Mucosa of rectum (tissue), 2 donors: ENCODE measurements at regions not wholly inside any gene's neighbourhood (a gene's known extent, or its start where the extent isn't known, plus 50 kb on each side); places are given as distances from the start of the nearest gene placed in this dataset.

Experiments
- H3K27ac ChIP-seq, 2 donors: one replicate each; pipeline ENCODE4 v1.7.0; 2013; ENCODE audit warnings: inconsistent platforms in 2 of 2, low read depth in 2 of 2, low read length in 2 of 2
- H3K27me3 ChIP-seq, 2 donors: one replicate each; pipeline ENCODE4 v1.7.0; 2013; ENCODE audit warnings: low read length in 2 of 2; ENCODE audit not compliant: control insufficient read depth in 2 of 2, insufficient read depth in 2 of 2
- H3K36me3 ChIP-seq, 2 donors: one replicate each; pipeline ENCODE4 v1.7.0; 2013; ENCODE audit warnings: low read length in 2 of 2; ENCODE audit not compliant: control insufficient read depth in 2 of 2, insufficient read depth in 2 of 2
- H3K4me1 ChIP-seq, 2 donors: one replicate each; pipeline ENCODE4 v1.7.0; 2013; ENCODE audit warnings: low read length in 2 of 2, mild to moderate bottlenecking in 1 of 2; ENCODE audit not compliant: control insufficient read depth in 2 of 2, insufficient read depth in 2 of 2
- H3K4me3 ChIP-seq, 2 donors: one replicate each; pipeline ENCODE4 v1.7.0; 2013; ENCODE audit warnings: low read length in 2 of 2
- H3K9ac ChIP-seq, 2 donors: one replicate each; pipeline ENCODE4 v1.7.0; 2013; ENCODE audit warnings: low read length in 2 of 2, low read depth in 1 of 2, mild to moderate bottlenecking in 1 of 2
- H3K9me3 ChIP-seq, 2 donors: one replicate each; pipeline ENCODE4 v1.7.0; 2013; ENCODE audit warnings: low read length in 2 of 2; ENCODE audit not compliant: control insufficient read depth in 2 of 2
- donor health status: healthy.
- donor health status: Normal muscosa, but diverticular disease.

GRCh38 chr1:192086644-192087043 is 71.6 kb upstream of the RGS18 start:
- H3K27me3 ChIP-seq, result no peaks in the 10 kb centered on the region
- no peaks in the 10 kb centered on the region for H3K9me3 ChIP-seq
- H3K9ac ChIP-seq, result no peak overlapping the region
- no peaks in the 10 kb centered on the region for H3K36me3 ChIP-seq
- H3K27ac ChIP-seq, result no peak overlapping the region
- peaks cover 0 to 7% of the 10 kb centered on the region in 2 donors for H3K4me1 ChIP-seq
- no peak overlapping the region for H3K4me3 ChIP-seq

GRCh38 chr1:192087334-192087733 is 70.9 kb upstream of the RGS18 start:
- peak overlapping the region; percentile 11 to 29 for H3K27ac ChIP-seq

GRCh38 chr1:192088496-192088895 is 69.8 kb upstream of the RGS18 start:
- peaks cover 0 to 7% of the 10 kb centered on the region in 2 donors for H3K4me1 ChIP-seq
- H3K4me3 ChIP-seq, result no peak overlapping the region
- no peaks in the 10 kb centered on the region for H3K36me3 ChIP-seq
- H3K9ac ChIP-seq, result no peak overlapping the region
- no peak overlapping the region for H3K27ac ChIP-seq
- no peaks in the 10 kb centered on the region for H3K9me3 ChIP-seq
- H3K27me3 ChIP-seq, result no peaks in the 10 kb centered on the region

More at GRCh38 chr1:192087334-192087733, 70.9 kb upstream of the RGS18 start:
- H3K36me3 ChIP-seq, result no peaks in the 10 kb centered on the region
- no peaks in the 10 kb centered on the region for H3K27me3 ChIP-seq
- H3K9me3 ChIP-seq, result no peaks in the 10 kb centered on the region
- no peak overlapping the region for H3K9ac ChIP-seq
- H3K4me1 ChIP-seq, result peaks cover 0 to 7% of the 10 kb centered on the region in 2 donors
- no peak overlapping the region for H3K4me3 ChIP-seq

- Histone ChIP-seq H3K36me3 (no peaks in the 10 kb centered on the region), H3K27ac (no peak overlapping the region), H3K9ac (no peak overlapping the region), H3K4me1 (peaks cover 0 to 3% of the 10 kb centered on the region in 2 donors), H3K27me3 (no peaks in the 10 kb centered on the region), H3K9me3 (no peaks in the 10 kb centered on the region), H3K4me3 (no peak overlapping the region)
Measured at GRCh38 chr1:192098001-192098400, 60.3 kb upstream of the RGS18 start.

- no peaks in the 10 kb centered on the region for H3K9me3 ChIP-seq
- H3K27me3 ChIP-seq, result no peaks in the 10 kb centered on the region
- no peak overlapping the region for H3K27ac ChIP-seq
- no peaks in the 10 kb centered on the region for H3K36me3 ChIP-seq
- H3K4me1 ChIP-seq, result peaks cover 0 to 3% of the 10 kb centered on the region in 2 donors
- no peak overlapping the region for H3K9ac ChIP-seq
- H3K4me3 ChIP-seq, result no peak overlapping the region
Measured at GRCh38 chr1:192099328-192099727, 58.9 kb upstream of the RGS18 start.

- Histone ChIP-seq H3K4me3 (no peak overlapping the region), H3K4me1 (peaks cover 0 to 3% of the 10 kb centered on the region in 2 donors), H3K9ac (no peak overlapping the region), H3K36me3 (no peaks in the 10 kb centered on the region), H3K27me3 (no peaks in the 10 kb centered on the region), H3K9me3 (no peaks in the 10 kb centered on the region), H3K27ac (no peak overlapping the region)
Measured at GRCh38 chr1:192100686-192101468, 57.4 kb upstream of the RGS18 start.

GRCh38 chr1:192104128-192104527 is 54.1 kb upstream of the RGS18 start:
- Histone ChIP-seq H3K27me3 (no peaks in the 10 kb centered on the region), H3K9me3 (no peaks in the 10 kb centered on the region)

GRCh38 chr1:192104852-192105251 is 53.4 kb upstream of the RGS18 start:
- H3K27me3 ChIP-seq, result no peaks in the 10 kb centered on the region
- no peak overlapping the region for H3K4me3 ChIP-seq
- no peaks in the 10 kb centered on the region for H3K36me3 ChIP-seq
- no peaks in the 10 kb centered on the region for H3K9me3 ChIP-seq
- peaks cover 0 to 3% of the 10 kb centered on the region in 2 donors for H3K4me1 ChIP-seq
- H3K27ac ChIP-seq, result no peak overlapping the region
- no peak overlapping the region for H3K9ac ChIP-seq

More at GRCh38 chr1:192104128-192104527, 54.1 kb upstream of the RGS18 start:
- H3K4me1 ChIP-seq, result peaks cover 0 to 3% of the 10 kb centered on the region in 2 donors
- no peak overlapping the region for H3K4me3 ChIP-seq
- H3K27ac ChIP-seq, result no peak overlapping the region
- H3K36me3 ChIP-seq, result no peaks in the 10 kb centered on the region
- H3K9ac ChIP-seq, result no peak overlapping the region

- H3K27ac ChIP-seq, result no peak overlapping the region
- H3K9ac ChIP-seq, result no peak overlapping the region
- no peaks in the 10 kb centered on the region for H3K36me3 ChIP-seq
- no peaks in the 10 kb centered on the region for H3K27me3 ChIP-seq
- H3K4me1 ChIP-seq, result no peaks in the 10 kb centered on the region
- H3K4me3 ChIP-seq, result no peak overlapping the region
- no peaks in the 10 kb centered on the region for H3K9me3 ChIP-seq
Measured at GRCh38 chr1:192108161-192108560, 50.1 kb upstream of the RGS18 start.
